GM23338 (cell line): ENCODE measurements at regions not wholly inside any gene's neighbourhood (a gene's known extent, or its start where the extent isn't known, plus 50 kb on each side); places are given as distances from the start of the nearest gene placed in this dataset.

Source experiments
- ATAC-seq: fragments of 200-7000 bp; cut with Tn5 transposase; 3 replicates; pipeline ENCODE4 v1.9.1; 2020
- DNase-seq: peaks from one replicate; pipeline ENCODE4 v3.0.0-alpha.2; 2015; ENCODE audit warnings: low spot score
- H2AFZ ChIP-seq: fragments of 200-600 bp; sonication (generic); 2 replicates; pipeline ENCODE4 v1.8.0; 2016; ENCODE audit warnings: antibody characterized with exemption, mild to moderate bottlenecking, moderate library complexity
- H3F3A ChIP-seq: fragments of 200-600 bp; sonication (generic); replicated peaks from 2 replicates; pipeline ENCODE4 v1.8.0; 2017; ENCODE audit warnings: antibody characterized with exemption, mixed run types, low read depth
- H3K27ac ChIP-seq: fragments of 200-600 bp; sonication (generic); 2 replicates; pipeline ENCODE4 v1.6.1; 2016; ENCODE audit warnings: low read depth
- H3K27me3 ChIP-seq: fragments of 200-600 bp; sonication (generic); 2 replicates; pipeline ENCODE4 v1.8.0; 2016; ENCODE audit warnings: mild to moderate bottlenecking, mixed run types, moderate library complexity; ENCODE audit not compliant: insufficient read depth
- H3K36me3 ChIP-seq: fragments of 200-600 bp; sonication (generic); 2 replicates; pipeline ENCODE4 v1.8.0; 2016; ENCODE audit warnings: mild to moderate bottlenecking; ENCODE audit not compliant: insufficient read depth
- H3K4me1 ChIP-seq: fragments of 200-600 bp; sonication (generic); 2 replicates; pipeline ENCODE4 v1.8.0; 2016; ENCODE audit warnings: mild to moderate bottlenecking, moderate library complexity; ENCODE audit not compliant: insufficient read depth
- H3K4me2 ChIP-seq: fragments of 200-600 bp; sonication (generic); 2 replicates; pipeline ENCODE4 v1.7.1; 2017; ENCODE audit warnings: mixed run types
- H3K4me3 ChIP-seq: fragments of 200-600 bp; sonication (generic); 2 replicates; pipeline ENCODE4 v1.6.1; 2016; ENCODE audit warnings: mixed run types
- H3K79me2 ChIP-seq: fragments of 200-600 bp; sonication (generic); replicated peaks from 2 replicates; pipeline ENCODE4 v1.8.0; 2017; ENCODE audit warnings: mild to moderate bottlenecking; ENCODE audit not compliant: insufficient read depth
- H3K9me2 ChIP-seq: fragments of 200-600 bp; sonication (generic); 2 replicates; pipeline ENCODE4 v1.8.0; 2017; ENCODE audit not compliant: insufficient read depth
- H4K20me1 ChIP-seq: fragments of 200-600 bp; sonication (generic); replicated peaks from 2 replicates; pipeline ENCODE4 v1.8.0; 2017; ENCODE audit warnings: mild to moderate bottlenecking; ENCODE audit not compliant: insufficient read depth
- H3K27ac Mint-ChIP-seq: 2 replicates; pipeline ENCODE4 v1.8.0; 2020; ENCODE audit warnings: inconsistent platforms, mild to moderate bottlenecking, moderate library complexity, mixed read lengths
- H3K27me3 Mint-ChIP-seq: 3 replicates; pipeline ENCODE4 v1.8.0; 2022; ENCODE audit warnings: low read depth, mild to moderate bottlenecking, moderate library complexity, mixed read lengths, inconsistent platforms; ENCODE audit not compliant: insufficient read depth, poor library complexity
- H3K36me3 Mint-ChIP-seq: 3 replicates; pipeline ENCODE4 v1.8.0; 2021; ENCODE audit warnings: low read depth, mild to moderate bottlenecking, inconsistent platforms, moderate library complexity, mixed read lengths
- H3K4me1 Mint-ChIP-seq: 3 replicates; pipeline ENCODE4 v1.8.0; 2020; ENCODE audit warnings: mild to moderate bottlenecking, inconsistent platforms, mixed read lengths
- H3K4me3 Mint-ChIP-seq: 3 replicates; pipeline ENCODE4 v1.8.0; 2021; ENCODE audit warnings: moderate library complexity, mild to moderate bottlenecking, inconsistent platforms, mixed read lengths
- H3K9me3 Mint-ChIP-seq: 3 replicates; pipeline ENCODE4 v1.8.0; 2020; ENCODE audit warnings: moderate library complexity, mild to moderate bottlenecking, inconsistent platforms, mixed read lengths
- CREB1 ChIP-seq: fragments of 250-450 bp; sonication (Bioruptor Pico); IDR thresholded peaks from 2 replicates; pipeline ENCODE4 v1.5.0; 2020; ENCODE audit warnings: low read depth, mild to moderate bottlenecking, moderate library complexity
- EZH2 ChIP-seq: fragments of 200-600 bp; sonication (generic); IDR thresholded peaks from one replicate; pipeline ENCODE4 v1.8.0; 2017; ENCODE audit warnings: antibody characterized with exemption, mild to moderate bottlenecking, low read depth; ENCODE audit not compliant: unreplicated experiment
- EZH2phosphoT487 ChIP-seq: fragments of 200-600 bp; sonication (generic); IDR thresholded peaks from one replicate; pipeline ENCODE4 v1.8.1; 2018; ENCODE audit warnings: antibody characterized with exemption; ENCODE audit not compliant: unreplicated experiment
- JUNB ChIP-seq: IDR thresholded peaks from one replicate; pipeline ENCODE4 v1.6.1; 2016; ENCODE audit warnings: antibody characterized with exemption; ENCODE audit not compliant: unreplicated experiment
- NANOG ChIP-seq: IDR thresholded peaks from 2 replicates; pipeline ENCODE4 v1.6.1; 2016; ENCODE audit warnings: antibody characterized with exemption, borderline replicate concordance
- POLR2AphosphoS5 ChIP-seq: IDR thresholded peaks from 2 replicates; pipeline ENCODE4 v1.6.1; 2016; ENCODE audit warnings: antibody characterized with exemption, low read depth
- STAT1 ChIP-seq: IDR thresholded peaks from one replicate; pipeline ENCODE4 v1.6.1; 2016; ENCODE audit warnings: antibody characterized with exemption; ENCODE audit not compliant: unreplicated experiment
- ZNF114 ChIP-seq: fragments of 250-450 bp; sonication (Bioruptor Pico); IDR thresholded peaks from 2 replicates; pipeline ENCODE4 v1.5.0; 2020; ENCODE audit warnings: mild to moderate bottlenecking, moderate library complexity
- ZNF331 ChIP-seq: fragments of 250-450 bp; sonication (Bioruptor Pico); IDR thresholded peaks from 2 replicates; pipeline ENCODE4 v1.5.0; 2020; ENCODE audit warnings: low read depth, mild to moderate bottlenecking, moderate library complexity
- TF ChIP-seq, protein P1 (sequence below), 2 experiments: fragments of 200-600 bp in 1 of 2; sonication (generic) in 1 of 2; conservative IDR thresholded peaks; 2 replicates each; pipeline versions ENCODE4 v1.5.1 to v1.6.1; 2016 to 2017; ENCODE audit warnings: antibody characterized with exemption in 2 of 2, low read depth in 2 of 2, mild to moderate bottlenecking in 2 of 2, moderate library complexity in 1 of 2
- TF ChIP-seq, protein P2 (sequence below): fragments of 250-450 bp; sonication (Bioruptor Pico); IDR thresholded peaks from 2 replicates; pipeline ENCODE4 v1.5.0; 2020; ENCODE audit warnings: mild to moderate bottlenecking, moderate library complexity
- TF ChIP-seq, protein P3 (sequence below): IDR thresholded peaks from 2 replicates; pipeline ENCODE4 v1.6.1; 2016; ENCODE audit warnings: antibody characterized with exemption
- TF ChIP-seq, protein P4 (sequence below): IDR thresholded peaks from one replicate; pipeline ENCODE4 v1.6.1; 2018; ENCODE audit warnings: antibody characterized with exemption; ENCODE audit not compliant: unreplicated experiment

DNA sequence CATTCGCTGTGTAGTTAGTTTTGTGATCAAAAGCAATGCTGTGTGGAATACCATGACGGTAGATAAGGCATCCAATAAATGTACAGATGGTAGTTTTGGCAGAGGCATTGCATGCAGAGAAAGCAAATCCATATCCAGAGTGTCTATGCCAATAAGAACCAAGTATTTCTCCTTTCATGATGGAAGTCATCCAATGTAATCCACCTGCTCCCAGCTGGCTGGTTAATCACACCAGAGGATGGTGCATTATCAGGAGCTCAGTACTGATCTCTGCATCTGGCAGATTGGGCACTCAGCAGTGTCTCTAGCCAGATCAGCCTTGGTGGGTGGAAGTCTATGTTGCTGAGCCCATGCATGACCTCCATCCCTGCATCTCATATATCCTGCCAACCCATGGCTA lies 677.7 kb upstream of the NECTIN3 start:
- H3K4me1 Mint-ChIP-seq: peaks cover 26% of the 10 kb centered on the region
- Histone ChIP-seq H2AFZ (no peak overlapping the region), H3K4me3 (no peak overlapping the region), H3K4me2 (no peak overlapping the region), H3K4me1 (peaks cover 26% of the 10 kb centered on the region), H3K27ac (no peak overlapping the region), H3K36me3 (no peaks in the 10 kb centered on the region), H4K20me1 (no peaks in the 10 kb centered on the region), H3K79me2 (no peaks in the 10 kb centered on the region), H3F3A (no peaks in the 10 kb centered on the region), H3K9me2 (peaks cover 12% of the 10 kb centered on the region; the same call in 1 of the 2 replicates), H3K27me3 (no peaks in the 10 kb centered on the region)
- ATAC-seq (no peak), DNase-seq (no peak)
- H3K27me3 Mint-ChIP-seq: no peaks in the 10 kb centered on the region
- TF ChIP-seq, protein P1, sequence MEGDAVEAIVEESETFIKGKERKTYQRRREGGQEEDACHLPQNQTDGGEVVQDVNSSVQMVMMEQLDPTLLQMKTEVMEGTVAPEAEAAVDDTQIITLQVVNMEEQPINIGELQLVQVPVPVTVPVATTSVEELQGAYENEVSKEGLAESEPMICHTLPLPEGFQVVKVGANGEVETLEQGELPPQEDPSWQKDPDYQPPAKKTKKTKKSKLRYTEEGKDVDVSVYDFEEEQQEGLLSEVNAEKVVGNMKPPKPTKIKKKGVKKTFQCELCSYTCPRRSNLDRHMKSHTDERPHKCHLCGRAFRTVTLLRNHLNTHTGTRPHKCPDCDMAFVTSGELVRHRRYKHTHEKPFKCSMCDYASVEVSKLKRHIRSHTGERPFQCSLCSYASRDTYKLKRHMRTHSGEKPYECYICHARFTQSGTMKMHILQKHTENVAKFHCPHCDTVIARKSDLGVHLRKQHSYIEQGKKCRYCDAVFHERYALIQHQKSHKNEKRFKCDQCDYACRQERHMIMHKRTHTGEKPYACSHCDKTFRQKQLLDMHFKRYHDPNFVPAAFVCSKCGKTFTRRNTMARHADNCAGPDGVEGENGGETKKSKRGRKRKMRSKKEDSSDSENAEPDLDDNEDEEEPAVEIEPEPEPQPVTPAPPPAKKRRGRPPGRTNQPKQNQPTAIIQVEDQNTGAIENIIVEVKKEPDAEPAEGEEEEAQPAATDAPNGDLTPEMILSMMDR (conservative IDR thresholded peaks at IDR 0.05; ENCODE audit: low read depth in 2 of 2): no peak
- TF ChIP-seq CREB1: no peak
- TF ChIP-seq ZNF331: no peak
- TF ChIP-seq JUNB: no peak
- TF ChIP-seq EZH2: no peak
- no peak for TF ChIP-seq POLR2AphosphoS5
- TF ChIP-seq, protein P2, sequence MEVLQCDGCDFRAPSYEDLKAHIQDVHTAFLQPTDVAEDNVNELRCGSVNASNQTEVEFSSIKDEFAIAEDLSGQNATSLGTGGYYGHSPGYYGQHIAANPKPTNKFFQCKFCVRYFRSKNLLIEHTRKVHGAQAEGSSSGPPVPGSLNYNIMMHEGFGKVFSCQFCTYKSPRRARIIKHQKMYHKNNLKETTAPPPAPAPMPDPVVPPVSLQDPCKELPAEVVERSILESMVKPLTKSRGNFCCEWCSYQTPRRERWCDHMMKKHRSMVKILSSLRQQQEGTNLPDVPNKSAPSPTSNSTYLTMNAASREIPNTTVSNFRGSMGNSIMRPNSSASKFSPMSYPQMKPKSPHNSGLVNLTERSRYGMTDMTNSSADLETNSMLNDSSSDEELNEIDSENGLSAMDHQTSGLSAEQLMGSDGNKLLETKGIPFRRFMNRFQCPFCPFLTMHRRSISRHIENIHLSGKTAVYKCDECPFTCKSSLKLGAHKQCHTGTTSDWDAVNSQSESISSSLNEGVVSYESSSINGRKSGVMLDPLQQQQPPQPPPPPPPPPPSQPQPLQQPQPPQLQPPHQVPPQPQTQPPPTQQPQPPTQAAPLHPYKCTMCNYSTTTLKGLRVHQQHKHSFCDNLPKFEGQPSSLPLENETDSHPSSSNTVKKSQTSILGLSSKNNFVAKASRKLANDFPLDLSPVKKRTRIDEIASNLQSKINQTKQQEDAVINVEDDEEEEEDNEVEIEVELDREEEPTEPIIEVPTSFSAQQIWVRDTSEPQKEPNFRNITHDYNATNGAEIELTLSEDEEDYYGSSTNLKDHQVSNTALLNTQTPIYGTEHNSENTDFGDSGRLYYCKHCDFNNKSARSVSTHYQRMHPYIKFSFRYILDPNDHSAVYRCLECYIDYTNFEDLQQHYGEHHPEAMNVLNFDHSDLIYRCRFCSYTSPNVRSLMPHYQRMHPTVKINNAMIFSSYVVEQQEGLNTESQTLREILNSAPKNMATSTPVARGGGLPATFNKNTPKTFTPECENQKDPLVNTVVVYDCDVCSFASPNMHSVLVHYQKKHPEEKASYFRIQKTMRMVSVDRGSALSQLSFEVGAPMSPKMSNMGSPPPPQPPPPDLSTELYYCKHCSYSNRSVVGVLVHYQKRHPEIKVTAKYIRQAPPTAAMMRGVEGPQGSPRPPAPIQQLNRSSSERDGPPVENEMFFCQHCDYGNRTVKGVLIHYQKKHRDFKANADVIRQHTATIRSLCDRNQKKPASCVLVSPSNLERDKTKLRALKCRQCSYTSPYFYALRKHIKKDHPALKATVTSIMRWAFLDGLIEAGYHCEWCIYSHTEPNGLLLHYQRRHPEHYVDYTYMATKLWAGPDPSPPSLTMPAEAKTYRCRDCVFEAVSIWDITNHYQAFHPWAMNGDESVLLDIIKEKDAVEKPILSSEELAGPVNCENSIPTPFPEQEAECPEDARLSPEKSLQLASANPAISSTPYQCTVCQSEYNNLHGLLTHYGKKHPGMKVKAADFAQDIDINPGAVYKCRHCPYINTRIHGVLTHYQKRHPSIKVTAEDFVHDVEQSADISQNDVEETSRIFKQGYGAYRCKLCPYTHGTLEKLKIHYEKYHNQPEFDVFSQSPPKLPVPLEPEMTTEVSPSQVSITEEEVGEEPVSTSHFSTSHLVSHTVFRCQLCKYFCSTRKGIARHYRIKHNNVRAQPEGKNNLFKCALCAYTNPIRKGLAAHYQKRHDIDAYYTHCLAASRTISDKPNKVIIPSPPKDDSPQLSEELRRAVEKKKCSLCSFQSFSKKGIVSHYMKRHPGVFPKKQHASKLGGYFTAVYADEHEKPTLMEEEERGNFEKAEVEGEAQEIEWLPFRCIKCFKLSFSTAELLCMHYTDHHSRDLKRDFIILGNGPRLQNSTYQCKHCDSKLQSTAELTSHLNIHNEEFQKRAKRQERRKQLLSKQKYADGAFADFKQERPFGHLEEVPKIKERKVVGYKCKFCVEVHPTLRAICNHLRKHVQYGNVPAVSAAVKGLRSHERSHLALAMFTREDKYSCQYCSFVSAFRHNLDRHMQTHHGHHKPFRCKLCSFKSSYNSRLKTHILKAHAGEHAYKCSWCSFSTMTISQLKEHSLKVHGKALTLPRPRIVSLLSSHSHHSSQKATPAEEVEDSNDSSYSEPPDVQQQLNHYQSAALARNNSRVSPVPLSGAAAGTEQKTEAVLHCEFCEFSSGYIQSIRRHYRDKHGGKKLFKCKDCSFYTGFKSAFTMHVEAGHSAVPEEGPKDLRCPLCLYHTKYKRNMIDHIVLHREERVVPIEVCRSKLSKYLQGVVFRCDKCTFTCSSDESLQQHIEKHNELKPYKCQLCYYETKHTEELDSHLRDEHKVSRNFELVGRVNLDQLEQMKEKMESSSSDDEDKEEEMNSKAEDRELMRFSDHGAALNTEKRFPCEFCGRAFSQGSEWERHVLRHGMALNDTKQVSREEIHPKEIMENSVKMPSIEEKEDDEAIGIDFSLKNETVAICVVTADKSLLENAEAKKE (CRISPR knock-in tag): no peak
- no peak for TF ChIP-seq STAT1
- TF ChIP-seq EZH2phosphoT487: no peak
- TF ChIP-seq, protein P3, sequence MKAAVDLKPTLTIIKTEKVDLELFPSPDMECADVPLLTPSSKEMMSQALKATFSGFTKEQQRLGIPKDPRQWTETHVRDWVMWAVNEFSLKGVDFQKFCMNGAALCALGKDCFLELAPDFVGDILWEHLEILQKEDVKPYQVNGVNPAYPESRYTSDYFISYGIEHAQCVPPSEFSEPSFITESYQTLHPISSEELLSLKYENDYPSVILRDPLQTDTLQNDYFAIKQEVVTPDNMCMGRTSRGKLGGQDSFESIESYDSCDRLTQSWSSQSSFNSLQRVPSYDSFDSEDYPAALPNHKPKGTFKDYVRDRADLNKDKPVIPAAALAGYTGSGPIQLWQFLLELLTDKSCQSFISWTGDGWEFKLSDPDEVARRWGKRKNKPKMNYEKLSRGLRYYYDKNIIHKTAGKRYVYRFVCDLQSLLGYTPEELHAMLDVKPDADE: no peak
- TF ChIP-seq NANOG: no peak
- TF ChIP-seq, protein P4, sequence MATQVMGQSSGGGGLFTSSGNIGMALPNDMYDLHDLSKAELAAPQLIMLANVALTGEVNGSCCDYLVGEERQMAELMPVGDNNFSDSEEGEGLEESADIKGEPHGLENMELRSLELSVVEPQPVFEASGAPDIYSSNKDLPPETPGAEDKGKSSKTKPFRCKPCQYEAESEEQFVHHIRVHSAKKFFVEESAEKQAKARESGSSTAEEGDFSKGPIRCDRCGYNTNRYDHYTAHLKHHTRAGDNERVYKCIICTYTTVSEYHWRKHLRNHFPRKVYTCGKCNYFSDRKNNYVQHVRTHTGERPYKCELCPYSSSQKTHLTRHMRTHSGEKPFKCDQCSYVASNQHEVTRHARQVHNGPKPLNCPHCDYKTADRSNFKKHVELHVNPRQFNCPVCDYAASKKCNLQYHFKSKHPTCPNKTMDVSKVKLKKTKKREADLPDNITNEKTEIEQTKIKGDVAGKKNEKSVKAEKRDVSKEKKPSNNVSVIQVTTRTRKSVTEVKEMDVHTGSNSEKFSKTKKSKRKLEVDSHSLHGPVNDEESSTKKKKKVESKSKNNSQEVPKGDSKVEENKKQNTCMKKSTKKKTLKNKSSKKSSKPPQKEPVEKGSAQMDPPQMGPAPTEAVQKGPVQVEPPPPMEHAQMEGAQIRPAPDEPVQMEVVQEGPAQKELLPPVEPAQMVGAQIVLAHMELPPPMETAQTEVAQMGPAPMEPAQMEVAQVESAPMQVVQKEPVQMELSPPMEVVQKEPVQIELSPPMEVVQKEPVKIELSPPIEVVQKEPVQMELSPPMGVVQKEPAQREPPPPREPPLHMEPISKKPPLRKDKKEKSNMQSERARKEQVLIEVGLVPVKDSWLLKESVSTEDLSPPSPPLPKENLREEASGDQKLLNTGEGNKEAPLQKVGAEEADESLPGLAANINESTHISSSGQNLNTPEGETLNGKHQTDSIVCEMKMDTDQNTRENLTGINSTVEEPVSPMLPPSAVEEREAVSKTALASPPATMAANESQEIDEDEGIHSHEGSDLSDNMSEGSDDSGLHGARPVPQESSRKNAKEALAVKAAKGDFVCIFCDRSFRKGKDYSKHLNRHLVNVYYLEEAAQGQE: no peak
- no peak for TF ChIP-seq ZNF114
- H3K9me3 Mint-ChIP-seq: no peaks in the 10 kb centered on the region
- no peak overlapping the region for H3K27ac Mint-ChIP-seq
- no peaks in the 10 kb centered on the region; the same call in 2 of the 3 replicates for H3K36me3 Mint-ChIP-seq
- H3K4me3 Mint-ChIP-seq: no peak overlapping the region
